Testis (tissue), 2 donors: ENCODE measurements at regions not wholly inside any gene's neighbourhood (a gene's known extent, or its start where the extent isn't known, plus 50 kb on each side); places are given as distances from the start of the nearest gene placed in this dataset.

ENCODE experiments used
- DNase-seq: peaks from one replicate; pipeline ENCODE4 v3.0.0-alpha.2; 2019
- H3K27ac ChIP-seq, 2 donors: fragments of 200-600 bp; sonication (generic); one replicate each; pipeline ENCODE4 v1.5.1; 2019
- H3K27me3 ChIP-seq: fragments of 200-600 bp; sonication (generic); one replicate; pipeline ENCODE4 v1.5.1; 2019
- H3K36me3 ChIP-seq: fragments of 200-600 bp; sonication (generic); one replicate; pipeline ENCODE4 v1.5.1; 2017; ENCODE audit warnings: low read depth; ENCODE audit errors: missing control alignments
- H3K4me1 ChIP-seq: fragments of 200-600 bp; sonication (generic); one replicate; pipeline ENCODE4 v1.5.1; 2019
- H3K4me3 ChIP-seq, 2 donors: fragments of 200-600 bp; sonication (generic); one replicate each; pipeline ENCODE4 v1.5.1; 2017 to 2019
- H3K9me3 ChIP-seq: fragments of 200-600 bp; sonication (generic); one replicate; pipeline ENCODE4 v1.5.1; 2017
- CTCF ChIP-seq, 3 experiments: fragments of 450-650 bp in 2 of 3; fragments of 200-600 bp in 1 of 3; sonication (generic) in 1 of 3; IDR thresholded peaks; one replicate each; pipeline ENCODE4 v1.5.1; 2016 to 2019; ENCODE audit warnings: antibody characterized with exemption in 3 of 3, mild to moderate bottlenecking in 2 of 3, moderate library complexity in 1 of 3
- POLR2A ChIP-seq: fragments of 450-650 bp; IDR thresholded peaks from one replicate; pipeline ENCODE4 v1.6.1; 2017; ENCODE audit warnings: antibody characterized with exemption, mild to moderate bottlenecking, moderate library complexity
- WGBS, 2 donors: methylation state at CpG; one replicate each; pipeline ENCODE4 v1.1.5; 2018; 5-methylcytosine and 5-hydroxymethylcytosine counted together
- intact Hi-C: fragments of 100-400 bp; cut with DNase I; formaldehyde crosslinking; loops from one replicate; pipeline ENCODE4 v1.15.1; 2023; ENCODE audit warnings: low total_unique reads

GRCh38 chrX:13266641-13267345 lies 53.1 kb downstream of the ATXN3L start:
- DNase-seq, result no peak
- WGBS, 2 donors, result 93 to 96% methylated on average over 8 to 10 of the region's 10 CpGs
- H3K4me3 ChIP-seq, result no peak overlapping the region
- no peaks in the 10 kb centered on the region for H3K36me3 ChIP-seq
- no peaks in the 10 kb centered on the region for H3K9me3 ChIP-seq
- H3K27me3 ChIP-seq, result no peaks in the 10 kb centered on the region
- TF ChIP-seq CTCF (IDR thresholded peaks at IDR 0.05), result no peak
- TF ChIP-seq POLR2A, result no peak
- intact Hi-C loops, result no loop called here
- no peak overlapping the region for H3K27ac ChIP-seq
- no peaks in the 10 kb centered on the region for H3K4me1 ChIP-seq

GRCh38 chrX:13265549-13266132 lies 54.2 kb downstream of the ATXN3L start:
- TF ChIP-seq POLR2A, result no peak
- TF ChIP-seq CTCF (IDR thresholded peaks at IDR 0.05), result no peak
- no peaks in the 10 kb centered on the region for H3K4me1 ChIP-seq
- H3K27me3 ChIP-seq, result no peaks in the 10 kb centered on the region
- H3K4me3 ChIP-seq, result no peak overlapping the region
- no peak for DNase-seq
- H3K9me3 ChIP-seq, result no peaks in the 10 kb centered on the region
- no peaks in the 10 kb centered on the region for H3K36me3 ChIP-seq
- no peak overlapping the region for H3K27ac ChIP-seq
- WGBS, 2 donors, result 88 to 90% methylated on average over 4 of the region's 4 CpGs
- intact Hi-C loops, result no loop called here

GRCh38 chrX:13265111-13265510 lies 54.7 kb downstream of the ATXN3L start:
- DNase-seq, result no peak
- 53 to 62% methylated on average over 1 of the region's 1 CpG for WGBS, 2 donors

DNA sequence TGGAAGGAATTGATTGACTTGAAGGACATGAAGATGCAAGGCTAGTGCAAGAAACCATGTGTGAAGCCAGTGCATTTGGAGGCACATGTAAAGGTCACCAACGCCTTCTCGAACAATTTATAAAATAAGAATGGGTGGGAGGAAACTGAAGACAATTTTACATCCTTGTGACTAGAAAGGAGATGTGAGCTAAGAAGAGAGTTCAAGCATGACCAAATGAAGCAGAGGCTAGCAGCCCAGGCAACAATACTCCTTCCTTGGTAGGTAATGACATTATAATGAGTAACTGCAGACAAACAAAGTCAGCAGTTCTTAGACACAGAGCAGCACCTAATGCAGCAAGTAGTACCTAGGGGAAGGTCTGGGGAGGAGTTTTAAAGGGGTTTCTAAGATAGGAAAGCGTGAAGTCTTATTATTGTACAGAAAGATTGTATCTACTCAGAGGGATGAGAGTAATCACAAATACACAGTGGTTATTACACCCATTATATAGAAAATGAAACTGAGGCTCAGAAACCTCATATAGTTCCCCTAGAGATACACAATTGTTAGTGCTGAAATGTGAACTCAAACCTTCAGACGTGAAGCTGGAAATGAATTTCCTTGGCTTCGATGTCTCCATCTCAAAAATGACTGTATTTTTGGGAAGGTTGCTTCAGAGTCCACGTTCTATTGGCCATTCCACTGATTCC lies 56.1 kb downstream of the ATXN3L start:
- no peaks in the 10 kb centered on the region for H3K9me3 ChIP-seq
- no peaks in the 10 kb centered on the region for H3K27me3 ChIP-seq
- H3K27ac ChIP-seq, result no peak overlapping the region
- no peak for DNase-seq
- H3K4me1 ChIP-seq, result no peaks in the 10 kb centered on the region
- no peak overlapping the region for H3K4me3 ChIP-seq
- intact Hi-C loops, result no loop called here
- TF ChIP-seq POLR2A (no peak), CTCF (IDR thresholded peaks at IDR 0.05) (no peak)
- 86 to 94% methylated on average over 6 of the region's 6 CpGs for WGBS, 2 donors
- H3K36me3 ChIP-seq, result no peaks in the 10 kb centered on the region

More at GRCh38 chrX:13265111-13265510, 54.7 kb downstream of the ATXN3L start:
- Histone ChIP-seq H3K4me1 (no peaks in the 10 kb centered on the region), H3K36me3 (no peaks in the 10 kb centered on the region), H3K27ac (no peak overlapping the region), H3K27me3 (no peaks in the 10 kb centered on the region), H3K9me3 (no peaks in the 10 kb centered on the region), H3K4me3 (no peak overlapping the region)
- intact Hi-C loops, result no loop called here
- TF ChIP-seq POLR2A, result no peak
- TF ChIP-seq CTCF (IDR thresholded peaks at IDR 0.05), result no peak
